HG03354 (cell line): ENCODE measurements at regions not wholly inside any gene's neighbourhood (a gene's known extent, or its start where the extent isn't known, plus 50 kb on each side); places are given as distances from the start of the nearest gene placed in this dataset.

Source experiments
- ATAC-seq: cut with Tn5 transposase; IDR thresholded peaks from one replicate; pipeline ENCODE4 v1.9.1; 2021; ENCODE audit warnings: mild to moderate bottlenecking; ENCODE audit not compliant: unreplicated experiment, poor library complexity, severe bottlenecking

- no peak for ATAC-seq
Measured at GRCh38 chr6:87913974-87914373, 133.7 kb upstream of the SPACA1 start.

- ATAC-seq, result no peak
Measured at GRCh38 chr6:87912102-87912501, 135.5 kb upstream of the SPACA1 start.

- ATAC-seq, result no peak
Measured at GRCh38 chr6:87909849-87910248, 137.8 kb upstream of the SPACA1 start.

- no peak for ATAC-seq
Measured at GRCh38 chr6:87908978-87909811, 138.4 kb upstream of the SPACA1 start.

- peak; percentile 66 for ATAC-seq
Measured at GRCh38 chr6:87907521-87907920, 140.1 kb upstream of the SPACA1 start.

GRCh38 chr6:87905101-87905641 lies 142.5 kb upstream of the SPACA1 start:
- ATAC-seq, result peak; percentile 91

GRCh38 chr6:87904011-87904410 lies 143.6 kb upstream of the SPACA1 start:
- ATAC-seq, result no peak

GRCh38 chr6:87903323-87903722 lies 144.3 kb upstream of the SPACA1 start:
- no peak for ATAC-seq

- no peak for ATAC-seq
Measured at GRCh38 chr6:87902383-87902782, 145.3 kb upstream of the SPACA1 start.

GRCh38 chr6:87901613-87902012 lies 146.0 kb upstream of the SPACA1 start:
- ATAC-seq, result no peak

GRCh38 chr6:87900160-87900698 lies 147.4 kb upstream of the SPACA1 start:
- no peak for ATAC-seq

GRCh38 chr6:87899499-87900147 lies 148.0 kb upstream of the SPACA1 start:
- ATAC-seq, result no peak

GRCh38 chr6:87897663-87898062 lies 150.0 kb upstream of the SPACA1 start:
- no peak for ATAC-seq

GRCh38 chr6:87897013-87897412 lies 150.6 kb upstream of the SPACA1 start:
- no peak for ATAC-seq

GRCh38 chr6:87887266-87887665 lies 160.4 kb upstream of the SPACA1 start:
- ATAC-seq, result no peak

- no peak for ATAC-seq
Measured at GRCh38 chr6:87884203-87884602, 163.4 kb upstream of the SPACA1 start.

- ATAC-seq, result no peak
Measured at GRCh38 chr6:87881342-87881895, 166.2 kb upstream of the SPACA1 start.

GRCh38 chr6:87879132-87879861 lies 168.3 kb upstream of the SPACA1 start:
- peak; percentile 89 for ATAC-seq

GRCh38 chr6:87875781-87876180 lies 171.9 kb upstream of the SPACA1 start:
- ATAC-seq, result no peak

- ATAC-seq, result no peak
Measured at GRCh38 chr6:87873556-87873955, 171.5 kb upstream of the AKIRIN2 start.
